ENCODE measurements at regions not wholly inside any gene's neighbourhood (a gene's known extent, or its start where the extent isn't known, plus 50 kb on each side); places are given as distances from the start of the nearest gene placed in this dataset.
"Not testable (repeated sequence)": the region's sequence is repeated elsewhere in the genome, so short reads cannot be mapped to it uniquely, and the experiment has no call there.

- Histone ChIP-seq H3K27me3 (ENCODE audit: control insufficient read depth, insufficient read depth, low read length) (no peaks in the 10 kb centered on the region), H3K4me1 (ENCODE audit: control insufficient read depth, insufficient read depth, low read length) (no peaks in the 10 kb centered on the region), H3K27ac (ENCODE audit: low read length) (no peak overlapping the region), H3K4me3 (ENCODE audit: low read length) (no peak overlapping the region), H3K36me3 (ENCODE audit: control insufficient read depth, insufficient read depth, low read length) (no peaks in the 10 kb centered on the region), H3K9me3 (replicated peaks; ENCODE audit: control insufficient read depth, low read depth, low read length) (no peaks in the 10 kb centered on the region)
- DNase-seq, result no peak
- WGBS (ENCODE audit: insufficient coverage), result no CpG with 5 or more reads among the region's 1 CpG
These were observed 1326.3 kb upstream of the GJE1 start for GRCh38 chr6:140806431-140806830.

DNA sequence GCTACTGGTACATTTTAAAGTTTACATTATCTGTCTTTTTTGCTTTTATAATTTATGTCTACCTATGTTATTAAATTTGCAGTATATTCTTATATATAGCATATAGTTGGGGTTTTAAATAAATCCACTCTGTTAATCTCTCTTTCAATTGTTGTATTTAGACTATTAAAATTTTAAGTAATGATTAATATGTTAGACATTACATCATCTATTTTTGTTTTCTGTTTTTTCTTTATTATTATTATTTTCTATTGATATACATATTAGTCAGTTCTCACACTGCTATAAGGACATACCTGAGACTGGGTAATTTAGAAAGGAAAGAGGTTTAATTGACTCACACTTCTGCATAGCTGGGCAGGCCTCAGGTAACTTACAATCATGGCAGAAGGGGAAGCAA, 1338.2 kb upstream of the GJE1 start:
- H3K4me3 ChIP-seq (ENCODE audit: low read length), result no peak overlapping the region
- no peaks in the 10 kb centered on the region for H3K9me3 ChIP-seq (replicated peaks; ENCODE audit: control insufficient read depth, low read depth, low read length)
- H3K27me3 ChIP-seq (ENCODE audit: control insufficient read depth, insufficient read depth, low read length), result no peaks in the 10 kb centered on the region
- no peak overlapping the region for H3K27ac ChIP-seq (ENCODE audit: low read length)
- no peaks in the 10 kb centered on the region for H3K36me3 ChIP-seq (ENCODE audit: control insufficient read depth, insufficient read depth, low read length)
- no peak for DNase-seq
- no peaks in the 10 kb centered on the region for H3K4me1 ChIP-seq (ENCODE audit: control insufficient read depth, insufficient read depth, low read length)

GRCh38 chr6:140790109-140790508, 1342.6 kb upstream of the GJE1 start:
- Histone ChIP-seq H3K9me3 (replicated peaks; ENCODE audit: control insufficient read depth, low read depth, low read length) (no peaks in the 10 kb centered on the region), H3K4me1 (ENCODE audit: control insufficient read depth, insufficient read depth, low read length) (no peaks in the 10 kb centered on the region), H3K27ac (ENCODE audit: low read length) (no peak overlapping the region), H3K36me3 (ENCODE audit: control insufficient read depth, insufficient read depth, low read length) (no peaks in the 10 kb centered on the region), H3K4me3 (ENCODE audit: low read length) (no peak overlapping the region), H3K27me3 (ENCODE audit: control insufficient read depth, insufficient read depth, low read length) (no peaks in the 10 kb centered on the region)
- DNase-seq, result no peak
- no CpG with 5 or more reads among the region's 5 CpGs for WGBS (ENCODE audit: insufficient coverage)

GRCh38 chr6:140789466-140789865, 1343.3 kb upstream of the GJE1 start:
- Histone ChIP-seq H3K9me3 (replicated peaks; ENCODE audit: control insufficient read depth, low read depth, low read length) (no peaks in the 10 kb centered on the region), H3K27ac (ENCODE audit: low read length) (no peak overlapping the region), H3K27me3 (ENCODE audit: control insufficient read depth, insufficient read depth, low read length) (no peaks in the 10 kb centered on the region), H3K4me1 (ENCODE audit: control insufficient read depth, insufficient read depth, low read length) (no peaks in the 10 kb centered on the region), H3K4me3 (ENCODE audit: low read length) (no peak overlapping the region), H3K36me3 (ENCODE audit: control insufficient read depth, insufficient read depth, low read length) (no peaks in the 10 kb centered on the region)
- DNase-seq, result no peak
- WGBS (ENCODE audit: insufficient coverage), result no CpG with 5 or more reads among the region's 1 CpG

DNA sequence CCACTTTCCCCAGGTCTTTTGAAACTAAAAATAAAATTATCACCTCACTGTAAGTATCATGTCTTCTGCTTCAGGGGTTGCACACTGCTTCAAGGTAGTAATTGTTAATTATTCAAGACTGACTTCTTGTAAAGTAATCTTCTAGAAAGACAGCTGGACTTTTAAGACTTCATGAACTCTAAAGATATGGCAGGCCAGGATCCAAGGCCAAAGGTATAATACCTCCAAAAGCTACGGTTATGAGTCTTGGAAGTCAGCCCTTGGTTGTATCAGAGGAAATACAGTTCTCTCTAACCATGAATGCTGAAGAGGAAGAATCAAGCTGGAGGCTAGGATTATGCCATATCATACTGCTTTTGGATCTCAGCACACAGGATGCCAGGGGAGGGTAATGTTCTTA, 1346.8 kb upstream of the GJE1 start:
- no peak for DNase-seq
- H3K36me3 ChIP-seq (ENCODE audit: control insufficient read depth, insufficient read depth, low read length), result no peaks in the 10 kb centered on the region
- no peak overlapping the region for H3K27ac ChIP-seq (ENCODE audit: low read length)
- H3K4me1 ChIP-seq (ENCODE audit: control insufficient read depth, insufficient read depth, low read length), result no peaks in the 10 kb centered on the region
- WGBS (ENCODE audit: insufficient coverage), result no CpG with 5 or more reads among the region's 1 CpG
- no peaks in the 10 kb centered on the region for H3K27me3 ChIP-seq (ENCODE audit: control insufficient read depth, insufficient read depth, low read length)
- H3K9me3 ChIP-seq (replicated peaks; ENCODE audit: control insufficient read depth, low read depth, low read length), result no peaks in the 10 kb centered on the region
- no peak overlapping the region for H3K4me3 ChIP-seq (ENCODE audit: low read length)

GRCh38 chr6:140784573-140784972, 1348.2 kb upstream of the GJE1 start:
- DNase-seq, result peak; percentile 14

GRCh38 chr6:140783504-140783903, 1349.2 kb upstream of the GJE1 start:
- WGBS (ENCODE audit: insufficient coverage), result no CpG with 5 or more reads among the region's 2 CpGs

More at GRCh38 chr6:140784573-140784972, 1348.2 kb upstream of the GJE1 start:
- Histone ChIP-seq H3K9me3 (replicated peaks; ENCODE audit: control insufficient read depth, low read depth, low read length) (no peaks in the 10 kb centered on the region), H3K4me1 (ENCODE audit: control insufficient read depth, insufficient read depth, low read length) (no peaks in the 10 kb centered on the region), H3K27ac (ENCODE audit: low read length) (no peak overlapping the region), H3K27me3 (ENCODE audit: control insufficient read depth, insufficient read depth, low read length) (no peaks in the 10 kb centered on the region), H3K36me3 (ENCODE audit: control insufficient read depth, insufficient read depth, low read length) (no peaks in the 10 kb centered on the region), H3K4me3 (ENCODE audit: low read length) (no peak overlapping the region)
- WGBS (ENCODE audit: insufficient coverage), result no CpG with 5 or more reads among the region's 2 CpGs

GRCh38 chr6:140782941-140783340, 1349.8 kb upstream of the GJE1 start:
- H3K27ac ChIP-seq (ENCODE audit: low read length), result no peak overlapping the region
- H3K27me3 ChIP-seq (ENCODE audit: control insufficient read depth, insufficient read depth, low read length), result no peaks in the 10 kb centered on the region
- H3K36me3 ChIP-seq (ENCODE audit: control insufficient read depth, insufficient read depth, low read length), result no peaks in the 10 kb centered on the region
- H3K4me1 ChIP-seq (ENCODE audit: control insufficient read depth, insufficient read depth, low read length), result no peaks in the 10 kb centered on the region
- no peaks in the 10 kb centered on the region for H3K9me3 ChIP-seq (replicated peaks; ENCODE audit: control insufficient read depth, low read depth, low read length)
- DNase-seq, result no peak
- no peak overlapping the region for H3K4me3 ChIP-seq (ENCODE audit: low read length)
- no CpG with 5 or more reads among the region's 1 CpG for WGBS (ENCODE audit: insufficient coverage)

More at GRCh38 chr6:140783504-140783903, 1349.2 kb upstream of the GJE1 start:
- not testable (repeated sequence) for DNase-seq; H3K36me3 ChIP-seq (ENCODE audit: control insufficient read depth, insufficient read depth, low read length); H3K27ac ChIP-seq (ENCODE audit: low read length); H3K9me3 ChIP-seq (replicated peaks; ENCODE audit: control insufficient read depth, low read depth, low read length); H3K27me3 ChIP-seq (ENCODE audit: control insufficient read depth, insufficient read depth, low read length); H3K4me3 ChIP-seq (ENCODE audit: low read length); H3K4me1 ChIP-seq (ENCODE audit: control insufficient read depth, insufficient read depth, low read length)

GRCh38 chr6:140779991-140780596, 1352.6 kb upstream of the GJE1 start:
- Histone ChIP-seq H3K27me3 (ENCODE audit: control insufficient read depth, insufficient read depth, low read length) (no peaks in the 10 kb centered on the region), H3K4me1 (ENCODE audit: control insufficient read depth, insufficient read depth, low read length) (no peaks in the 10 kb centered on the region), H3K27ac (ENCODE audit: low read length) (no peak overlapping the region), H3K9me3 (replicated peaks; ENCODE audit: control insufficient read depth, low read depth, low read length) (no peaks in the 10 kb centered on the region), H3K4me3 (ENCODE audit: low read length) (no peak overlapping the region), H3K36me3 (ENCODE audit: control insufficient read depth, insufficient read depth, low read length) (no peaks in the 10 kb centered on the region)
- 43% methylated on average over 2 of the region's 5 CpGs for WGBS (ENCODE audit: insufficient coverage)
- no peak for DNase-seq

DNA sequence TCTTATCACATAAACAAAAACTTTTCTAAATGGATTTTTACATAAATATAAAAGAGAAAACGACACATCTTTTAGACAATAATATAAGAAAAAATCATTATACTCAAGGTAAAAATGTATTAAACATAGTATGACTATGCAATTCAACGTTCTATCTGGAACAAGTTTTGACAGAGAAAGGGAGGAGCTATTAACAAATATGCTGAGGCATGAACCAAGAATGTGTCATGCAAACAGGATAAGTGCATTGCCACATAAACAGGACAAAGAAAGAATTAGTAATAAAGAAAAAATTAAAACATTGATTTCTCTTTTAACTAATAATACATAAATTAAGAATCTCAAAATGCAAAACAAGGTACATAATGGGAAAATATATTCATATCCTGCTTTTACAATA, 1353.4 kb upstream of the GJE1 start:
- WGBS (ENCODE audit: insufficient coverage), result no CpG with 5 or more reads among the region's 2 CpGs
- H3K36me3 ChIP-seq (ENCODE audit: control insufficient read depth, insufficient read depth, low read length), result no peaks in the 10 kb centered on the region
- no peak for DNase-seq

GRCh38 chr6:140777780-140778179, 1354.9 kb upstream of the GJE1 start:
- Histone ChIP-seq H3K27me3 (ENCODE audit: control insufficient read depth, insufficient read depth, low read length) (no peaks in the 10 kb centered on the region), H3K36me3 (ENCODE audit: control insufficient read depth, insufficient read depth, low read length) (no peaks in the 10 kb centered on the region), H3K4me3 (ENCODE audit: low read length) (no peak overlapping the region), H3K27ac (ENCODE audit: low read length) (no peak overlapping the region), H3K4me1 (ENCODE audit: control insufficient read depth, insufficient read depth, low read length) (peaks cover 2% of the 10 kb centered on the region), H3K9me3 (replicated peaks; ENCODE audit: control insufficient read depth, low read depth, low read length) (no peaks in the 10 kb centered on the region)
- WGBS (ENCODE audit: insufficient coverage), result no CpG with 5 or more reads among the region's 4 CpGs
- no peak for DNase-seq

More for the DNA sequence above, 1353.4 kb upstream of the GJE1 start:
- Histone ChIP-seq H3K4me3 (ENCODE audit: low read length) (no peak overlapping the region), H3K9me3 (replicated peaks; ENCODE audit: control insufficient read depth, low read depth, low read length) (no peaks in the 10 kb centered on the region), H3K27ac (ENCODE audit: low read length) (no peak overlapping the region), H3K4me1 (ENCODE audit: control insufficient read depth, insufficient read depth, low read length) (no peaks in the 10 kb centered on the region), H3K27me3 (ENCODE audit: control insufficient read depth, insufficient read depth, low read length) (no peaks in the 10 kb centered on the region)

All from muscle of leg (tissue), 3 donors.